ENCODE measurements at regions not wholly inside any gene's neighbourhood (a gene's known extent, or its start where the extent isn't known, plus 50 kb on each side); places are given as distances from the start of the nearest gene placed in this dataset.
A peak's percentile ranks its signal among the peaks of the same experiment; 100 is the strongest.

DNA sequence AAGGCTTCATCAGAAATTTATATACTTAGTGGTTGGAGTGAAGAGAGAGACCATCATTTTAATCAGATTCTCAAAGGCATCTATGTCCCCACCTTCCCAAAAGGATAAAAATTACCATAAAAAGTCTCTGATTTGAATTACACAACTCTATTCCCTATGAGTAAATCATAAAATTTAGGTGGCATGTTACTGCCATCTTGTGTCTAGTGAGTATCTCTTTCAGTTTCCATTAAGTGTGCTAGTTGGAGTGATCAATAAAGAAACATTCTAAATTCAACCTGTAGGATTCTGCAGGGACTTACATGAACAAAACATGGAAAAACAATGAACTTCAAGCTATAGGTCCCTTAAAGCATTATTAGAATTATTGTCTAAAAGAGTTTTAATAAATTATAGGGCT lies 655.4 kb downstream of the LTN1 start:
- TF ChIP-seq RAD21 (IDR thresholded peaks at IDR 0.05; ENCODE audit: low read depth) (peak; percentile 46; the same call in 1 of the 2 replicates), CREB1 (IDR thresholded peaks at IDR 0.05; ENCODE audit: low read depth) (no peak), EP300 (IDR thresholded peaks at IDR 0.05; ENCODE audit: borderline replicate concordance) (no peak), TEAD4 (IDR thresholded peaks at IDR 0.05) (no peak), ZBTB7A (IDR thresholded peaks at IDR 0.05; ENCODE audit: low read depth) (no peak), REST (IDR thresholded peaks at IDR 0.05; ENCODE audit: low read depth) (no peak)

DNA sequence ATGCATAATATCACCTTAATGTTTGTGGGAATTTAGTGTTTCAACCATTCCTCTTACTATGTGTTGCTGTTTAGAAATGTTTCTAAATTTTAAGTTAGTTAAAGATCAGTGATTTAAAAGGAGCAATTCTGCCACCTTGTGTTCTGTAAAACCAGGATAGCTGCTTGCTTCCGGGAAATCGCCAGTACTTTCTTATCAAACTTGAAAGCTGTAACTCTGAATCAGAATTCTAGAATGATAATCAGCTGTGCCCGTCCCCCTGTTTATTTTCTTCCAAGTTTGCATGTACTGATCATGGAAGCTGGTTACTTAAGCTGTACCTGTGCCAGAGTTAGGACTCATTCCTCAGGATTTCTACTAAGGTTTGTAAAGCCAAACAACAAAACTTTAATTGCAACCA lies 656.4 kb downstream of the LTN1 start:
- TF ChIP-seq RAD21 (IDR thresholded peaks at IDR 0.05; ENCODE audit: low read depth) = peak; percentile 64
- no peak for TF ChIP-seq EGR1 (IDR thresholded peaks at IDR 0.05)
- TF ChIP-seq FOXM1 (IDR thresholded peaks at IDR 0.05; ENCODE audit: borderline replicate concordance, low read depth) = no peak

- TF ChIP-seq FOXM1 (IDR thresholded peaks at IDR 0.05; ENCODE audit: borderline replicate concordance, low read depth) (no peak), YY1 (IDR thresholded peaks at IDR 0.05; ENCODE audit: low read depth) (no peak), REST (IDR thresholded peaks at IDR 0.05; ENCODE audit: low read depth) (no peak), EGR1 (IDR thresholded peaks at IDR 0.05) (no peak), NFIC (IDR thresholded peaks at IDR 0.05) (no peak), CREB1 (IDR thresholded peaks at IDR 0.05; ENCODE audit: low read depth) (no peak), TEAD4 (IDR thresholded peaks at IDR 0.05) (no peak), RAD21 (IDR thresholded peaks at IDR 0.05; ENCODE audit: low read depth) (no peak), EP300 (IDR thresholded peaks at IDR 0.05; ENCODE audit: borderline replicate concordance) (no peak), TCF12 (IDR thresholded peaks at IDR 0.05; ENCODE audit: low read depth) (no peak)
- TF ChIP-seq, protein P1, sequence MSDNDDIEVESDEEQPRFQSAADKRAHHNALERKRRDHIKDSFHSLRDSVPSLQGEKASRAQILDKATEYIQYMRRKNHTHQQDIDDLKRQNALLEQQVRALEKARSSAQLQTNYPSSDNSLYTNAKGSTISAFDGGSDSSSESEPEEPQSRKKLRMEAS (IDR thresholded peaks at IDR 0.05) = no peak
These were observed 658.3 kb downstream of the LTN1 start for GRCh38 chr21:28334407-28334806.

DNA sequence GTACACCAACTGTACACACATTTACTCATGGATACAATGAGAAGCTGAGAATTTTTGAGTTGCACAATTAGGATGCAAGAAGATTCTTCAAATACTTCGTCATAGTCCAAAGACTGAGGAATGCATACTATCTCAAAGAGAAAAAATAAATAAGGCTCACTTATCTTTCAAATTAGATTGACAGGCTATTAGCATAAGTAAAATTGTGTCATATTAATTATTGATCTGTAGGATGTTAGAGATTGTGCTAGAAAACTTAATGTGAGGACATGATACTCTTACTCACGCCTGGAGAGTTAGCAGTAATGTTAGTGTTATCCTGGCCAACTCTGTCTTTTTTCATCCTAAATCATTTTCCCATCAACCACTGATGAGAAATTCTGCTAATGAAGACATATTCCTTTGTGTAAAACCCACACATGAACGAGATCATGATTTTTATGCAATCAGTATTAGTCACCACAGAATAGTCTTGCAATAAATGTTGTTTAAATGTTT lies 659.0 kb downstream of the LTN1 start:
- TF ChIP-seq CEBPB (IDR thresholded peaks at IDR 0.05) (no peak), FOXM1 (IDR thresholded peaks at IDR 0.05; ENCODE audit: borderline replicate concordance, low read depth) (no peak), REST (IDR thresholded peaks at IDR 0.05; ENCODE audit: low read depth) (no peak), TCF12 (IDR thresholded peaks at IDR 0.05; ENCODE audit: low read depth) (no peak), TAF1 (IDR thresholded peaks at IDR 0.05; ENCODE audit: low read depth) (no peak), EGR1 (IDR thresholded peaks at IDR 0.05) (no peak), CREB1 (IDR thresholded peaks at IDR 0.05; ENCODE audit: low read depth) (no peak), EP300 (IDR thresholded peaks at IDR 0.05; ENCODE audit: borderline replicate concordance) (no peak), NFIC (IDR thresholded peaks at IDR 0.05) (no peak), ZBTB7A (IDR thresholded peaks at IDR 0.05; ENCODE audit: low read depth) (no peak), YY1 (IDR thresholded peaks at IDR 0.05; ENCODE audit: low read depth) (no peak), RAD21 (IDR thresholded peaks at IDR 0.05; ENCODE audit: low read depth) (no peak), TEAD4 (IDR thresholded peaks at IDR 0.05) (no peak)
- TF ChIP-seq, protein P1 (IDR thresholded peaks at IDR 0.05) = no peak
- TF ChIP-seq, protein P2, sequence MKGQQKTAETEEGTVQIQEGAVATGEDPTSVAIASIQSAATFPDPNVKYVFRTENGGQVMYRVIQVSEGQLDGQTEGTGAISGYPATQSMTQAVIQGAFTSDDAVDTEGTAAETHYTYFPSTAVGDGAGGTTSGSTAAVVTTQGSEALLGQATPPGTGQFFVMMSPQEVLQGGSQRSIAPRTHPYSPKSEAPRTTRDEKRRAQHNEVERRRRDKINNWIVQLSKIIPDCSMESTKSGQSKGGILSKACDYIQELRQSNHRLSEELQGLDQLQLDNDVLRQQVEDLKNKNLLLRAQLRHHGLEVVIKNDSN (IDR thresholded peaks at IDR 0.05) = no peak

- TF ChIP-seq CREB1 (IDR thresholded peaks at IDR 0.05; ENCODE audit: low read depth) (no peak), REST (IDR thresholded peaks at IDR 0.05; ENCODE audit: low read depth) (no peak), EP300 (IDR thresholded peaks at IDR 0.05; ENCODE audit: borderline replicate concordance) (no peak), CEBPB (IDR thresholded peaks at IDR 0.05) (no peak), RAD21 (IDR thresholded peaks at IDR 0.05; ENCODE audit: low read depth) (no peak), TCF12 (IDR thresholded peaks at IDR 0.05; ENCODE audit: low read depth) (no peak)
- TF ChIP-seq, protein P1 (IDR thresholded peaks at IDR 0.05) = no peak
These were observed 659.9 kb downstream of the LTN1 start for GRCh38 chr21:28332796-28333195.

All from Ishikawa (cell line).